Prostate gland (tissue), 2 donors: ENCODE measurements at regions not wholly inside any gene's neighbourhood (a gene's known extent, or its start where the extent isn't known, plus 50 kb on each side); places are given as distances from the start of the nearest gene placed in this dataset.

ENCODE experiments used
- DNase-seq: peaks from one replicate; pipeline ENCODE4 v3.0.0-alpha.2; 2019; ENCODE audit warnings: low spot score
- H3K27ac ChIP-seq, 2 donors: fragments of 200-600 bp; sonication (generic); 2 replicates each; pipeline ENCODE4 v1.5.1; 2017 to 2019
- H3K27me3 ChIP-seq: fragments of 200-600 bp; sonication (generic); replicated peaks from 2 replicates; pipeline ENCODE4 v1.5.1; 2019; ENCODE audit not compliant: insufficient read depth
- H3K36me3 ChIP-seq, 2 donors: fragments of 200-600 bp; sonication (generic); 1 replicate in 1 of 2; 2 replicates in 1 of 2; pipeline versions ENCODE4 v1.5.1 to v1.8.1; 2017 to 2019
- H3K4me1 ChIP-seq: fragments of 200-600 bp; sonication (generic); replicated peaks from 2 replicates; pipeline ENCODE4 v1.5.1; 2019
- H3K4me3 ChIP-seq, 2 donors: fragments of 200-600 bp; sonication (generic); 2 replicates each; pipeline ENCODE4 v1.5.1; 2017 to 2019
- H3K9me3 ChIP-seq: fragments of 200-600 bp; sonication (generic); 2 replicates; pipeline ENCODE4 v1.5.1; 2017
- POLR2A ChIP-seq: fragments of 450-650 bp; IDR thresholded peaks from one replicate; pipeline ENCODE4 v1.6.1; 2016; ENCODE audit warnings: antibody characterized with exemption, mild to moderate bottlenecking
- POLR2AphosphoS5 ChIP-seq: sonication (generic); formaldehyde crosslinking; IDR thresholded peaks from one replicate; pipeline ENCODE4 v1.6.1; 2017; ENCODE audit warnings: antibody characterized with exemption
- WGBS: methylation state at CpG from one replicate; pipeline ENCODE4 v1.1.5; 2018; 5-methylcytosine and 5-hydroxymethylcytosine counted together
- intact Hi-C: fragments of 100-400 bp; cut with DNase I; formaldehyde crosslinking; loops from one replicate; pipeline ENCODE4 v1.14.2; 2022
- TF ChIP-seq, protein P1 (sequence below), 4 experiments: fragments of 200-600 bp in 2 of 4; fragments of 450-650 bp in 2 of 4; sonication (generic) in 2 of 4; IDR thresholded peaks; 1 replicate in 3 of 4; 2 replicates in 1 of 4; pipeline ENCODE4 v1.5.1; 2016 to 2019; ENCODE audit warnings: antibody characterized with exemption in 4 of 4, mild to moderate bottlenecking in 2 of 4, moderate library complexity in 2 of 4

DNA sequence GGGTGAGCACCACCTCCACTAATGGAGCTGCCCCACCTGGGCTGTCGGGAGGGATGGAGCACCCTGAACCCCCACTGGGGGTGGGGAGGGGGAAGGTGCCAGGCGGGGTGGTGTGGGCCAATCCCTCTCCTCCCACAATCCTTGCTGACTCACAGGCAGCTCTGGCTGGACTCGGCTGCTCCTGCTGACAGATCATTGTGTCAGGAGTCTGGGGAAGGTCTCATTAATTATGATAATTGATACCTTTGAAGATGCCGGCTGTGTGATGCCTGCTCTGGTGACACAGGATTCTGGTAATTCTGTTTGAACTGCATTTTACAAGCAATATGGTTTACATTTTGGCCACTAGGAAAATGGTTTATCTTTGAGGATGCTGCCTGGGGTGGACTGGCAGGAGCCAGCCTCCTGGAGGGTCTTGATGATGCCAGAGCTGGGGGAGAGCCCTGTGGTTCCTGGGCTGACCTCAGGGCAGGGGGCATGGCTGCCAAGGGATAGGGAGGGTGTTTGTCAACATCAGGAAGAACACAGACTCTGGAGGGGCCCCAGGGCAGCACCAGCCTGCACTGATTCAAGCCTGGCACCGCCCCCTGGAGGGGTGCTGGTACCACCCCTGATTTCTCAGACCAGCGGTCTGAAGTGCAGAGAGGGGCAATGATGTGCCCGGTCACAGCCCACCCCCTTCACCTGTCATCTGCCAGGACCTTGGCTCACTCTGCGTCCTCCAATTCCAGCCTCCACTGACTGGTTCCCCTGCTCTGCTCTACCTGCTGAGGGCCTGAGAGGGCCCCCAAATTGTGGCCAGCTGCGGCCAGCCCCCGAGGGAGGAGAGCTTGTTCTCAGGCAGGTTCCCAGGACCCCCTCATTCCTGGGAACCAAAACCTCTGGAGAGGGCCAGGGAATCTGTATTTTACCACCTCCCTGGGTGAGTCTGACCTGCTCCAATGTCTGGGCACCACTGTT lies 338.8 kb downstream of the MATN1 start:
- H3K9me3 ChIP-seq: no peaks in the 10 kb centered on the region
- DNase-seq: no peak
- H3K4me3 ChIP-seq: no peak overlapping the region
- no peak overlapping the region for H3K27ac ChIP-seq
- H3K4me1 ChIP-seq: no peaks in the 10 kb centered on the region
- H3K36me3 ChIP-seq: no peaks in the 10 kb centered on the region
- 48% methylated on average over 9 of the region's 10 CpGs for WGBS
- intact Hi-C loops: loop anchor here (10.0 kb wide), 2 partner anchors 290 to 320 kb away; no protein-coding TSS in a partner anchor
- H3K27me3 ChIP-seq: peaks cover 7% of the 10 kb centered on the region
- TF ChIP-seq, protein P1, sequence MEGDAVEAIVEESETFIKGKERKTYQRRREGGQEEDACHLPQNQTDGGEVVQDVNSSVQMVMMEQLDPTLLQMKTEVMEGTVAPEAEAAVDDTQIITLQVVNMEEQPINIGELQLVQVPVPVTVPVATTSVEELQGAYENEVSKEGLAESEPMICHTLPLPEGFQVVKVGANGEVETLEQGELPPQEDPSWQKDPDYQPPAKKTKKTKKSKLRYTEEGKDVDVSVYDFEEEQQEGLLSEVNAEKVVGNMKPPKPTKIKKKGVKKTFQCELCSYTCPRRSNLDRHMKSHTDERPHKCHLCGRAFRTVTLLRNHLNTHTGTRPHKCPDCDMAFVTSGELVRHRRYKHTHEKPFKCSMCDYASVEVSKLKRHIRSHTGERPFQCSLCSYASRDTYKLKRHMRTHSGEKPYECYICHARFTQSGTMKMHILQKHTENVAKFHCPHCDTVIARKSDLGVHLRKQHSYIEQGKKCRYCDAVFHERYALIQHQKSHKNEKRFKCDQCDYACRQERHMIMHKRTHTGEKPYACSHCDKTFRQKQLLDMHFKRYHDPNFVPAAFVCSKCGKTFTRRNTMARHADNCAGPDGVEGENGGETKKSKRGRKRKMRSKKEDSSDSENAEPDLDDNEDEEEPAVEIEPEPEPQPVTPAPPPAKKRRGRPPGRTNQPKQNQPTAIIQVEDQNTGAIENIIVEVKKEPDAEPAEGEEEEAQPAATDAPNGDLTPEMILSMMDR (IDR thresholded peaks at IDR 0.05): no peak
- TF ChIP-seq POLR2A: no peak
- no peak for TF ChIP-seq POLR2AphosphoS5

DNA sequence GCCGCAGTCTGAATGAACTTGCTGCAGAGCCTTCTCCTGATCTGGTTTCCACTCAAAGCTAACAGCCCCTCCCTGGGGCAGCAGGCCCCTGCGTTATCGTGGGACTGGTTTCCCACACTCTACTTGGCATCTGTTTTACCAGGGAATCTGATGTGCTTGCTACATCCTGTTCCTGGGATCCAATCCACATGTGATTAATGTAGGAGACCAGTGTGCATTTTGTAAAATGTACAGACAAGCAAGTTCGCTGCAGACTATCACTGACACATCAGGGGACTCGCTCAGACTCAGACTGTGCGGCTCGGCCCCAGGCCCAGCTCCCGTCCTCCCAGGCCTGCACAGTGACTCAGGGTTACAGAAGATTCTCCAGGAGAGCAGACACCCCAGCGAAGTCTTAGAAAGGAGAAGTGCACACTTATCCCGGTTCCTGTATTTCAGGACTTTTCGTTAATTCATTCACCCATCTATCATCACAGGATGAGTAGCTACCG lies 340.1 kb downstream of the MATN1 start:
- Histone ChIP-seq H3K9me3 (no peaks in the 10 kb centered on the region), H3K4me1 (no peaks in the 10 kb centered on the region), H3K36me3 (no peaks in the 10 kb centered on the region), H3K4me3 (no peak overlapping the region), H3K27ac (no peak overlapping the region), H3K27me3 (peaks cover 7% of the 10 kb centered on the region)
- 58% methylated on average over 11 of the region's 12 CpGs for WGBS
- DNase-seq: no peak
- TF ChIP-seq POLR2AphosphoS5 (no peak), POLR2A (no peak)
- TF ChIP-seq, protein P1 (IDR thresholded peaks at IDR 0.05): no peak
- intact Hi-C loops: loop anchor here (2.0 to 10.0 kb wide), 3 partner anchors 292 to 1146 kb away; partner anchors contain the start of gene PTPRU

DNA sequence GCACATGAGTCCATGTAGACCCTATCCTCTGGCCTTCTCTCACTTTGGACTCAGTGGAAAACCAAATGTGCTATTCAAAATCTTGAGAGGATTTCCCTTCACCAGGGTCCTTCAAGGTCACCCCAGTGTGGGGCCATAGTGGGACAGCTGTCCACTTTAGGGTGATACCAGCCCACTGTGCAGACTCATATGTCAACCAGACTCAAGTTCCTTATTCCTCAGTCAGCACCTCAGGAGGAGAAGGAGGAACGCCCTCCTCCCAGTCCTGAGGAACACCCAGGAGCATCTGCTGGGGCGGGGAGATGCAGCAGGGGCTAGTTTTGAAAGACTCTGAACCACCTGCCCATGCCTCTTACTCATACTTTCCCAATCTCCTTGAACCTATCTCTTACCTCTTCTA lies 340.9 kb downstream of the MATN1 start:
- Histone ChIP-seq H3K4me1 (no peaks in the 10 kb centered on the region), H3K9me3 (no peaks in the 10 kb centered on the region), H3K4me3 (no peak overlapping the region), H3K27me3 (peaks cover 7% of the 10 kb centered on the region), H3K36me3 (no peaks in the 10 kb centered on the region), H3K27ac (no peak overlapping the region)
- WGBS: 90% methylated on average over 2 of the region's 2 CpGs
- TF ChIP-seq POLR2A: no peak
- TF ChIP-seq POLR2AphosphoS5: no peak
- TF ChIP-seq, protein P1 (IDR thresholded peaks at IDR 0.05): no peak
- no peak for DNase-seq
- intact Hi-C loops: loop anchor here (2.0 to 10.0 kb wide), 3 partner anchors 292 to 1146 kb away; partner anchors contain the start of gene PTPRU

DNA sequence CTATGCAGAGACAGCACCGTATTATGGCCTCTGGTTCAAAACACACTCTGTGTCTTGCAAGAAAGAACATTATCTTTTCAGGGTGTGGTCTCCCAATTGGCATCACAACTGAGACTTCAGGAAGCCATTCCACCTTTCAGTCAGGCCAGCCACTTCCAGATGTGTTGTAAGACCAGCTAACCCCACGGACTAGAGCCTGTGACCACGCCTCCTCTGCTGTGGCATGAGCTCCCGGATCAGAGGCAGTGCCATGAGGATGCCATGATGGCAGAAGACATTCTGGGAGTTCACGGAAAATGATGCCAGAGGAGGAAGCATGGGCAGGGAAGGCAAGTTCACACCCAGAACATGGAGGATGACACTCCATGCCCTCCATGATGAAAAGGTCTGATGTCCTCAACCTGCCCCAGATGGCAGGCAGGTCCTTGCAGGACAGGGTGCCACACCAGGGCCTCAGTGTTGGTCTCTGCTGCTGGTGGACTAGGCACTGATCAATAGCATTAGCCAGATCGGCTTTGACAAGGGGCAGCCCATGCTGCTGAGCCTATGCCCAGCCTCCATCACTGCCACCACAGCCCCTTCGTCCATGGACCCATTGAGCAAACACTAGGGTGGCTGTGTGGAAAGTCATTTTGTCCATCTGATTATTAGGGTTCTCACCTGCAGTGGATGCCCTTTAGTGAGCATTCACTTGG lies 341.6 kb downstream of the MATN1 start:
- Histone ChIP-seq H3K9me3 (no peaks in the 10 kb centered on the region), H3K4me1 (no peaks in the 10 kb centered on the region), H3K36me3 (no peaks in the 10 kb centered on the region), H3K27ac (no peak overlapping the region), H3K4me3 (no peak overlapping the region), H3K27me3 (peaks cover 7% of the 10 kb centered on the region)
- no peak for DNase-seq
- intact Hi-C loops: loop anchor here (2.0 to 10.0 kb wide), 3 partner anchors 293 to 1145 kb away; partner anchors contain the start of gene PTPRU
- TF ChIP-seq, protein P1 (IDR thresholded peaks at IDR 0.05): no peak
- TF ChIP-seq POLR2AphosphoS5 (no peak), POLR2A (no peak)
- WGBS: 76% methylated on average over 7 of the region's 7 CpGs
